IMR-90 (cell line): ENCODE measurements at regions not wholly inside any gene's neighbourhood (a gene's known extent, or its start where the extent isn't known, plus 50 kb on each side); places are given as distances from the start of the nearest gene placed in this dataset.

Source experiments
- CEBPB ChIP-seq: IDR thresholded peaks from 2 replicates; pipeline ENCODE4 v1.6.1; 2012; ENCODE audit warnings: low read depth, low read length, improper control_type of control experiment
- CHD1 ChIP-seq: IDR thresholded peaks from 2 replicates; pipeline ENCODE4 v1.6.1; 2012; ENCODE audit warnings: low read depth, low read length, improper control_type of control experiment
- FOS ChIP-seq: fragments of 150-350 bp; IDR thresholded peaks from 2 replicates; pipeline ENCODE4 v1.6.1; 2016; ENCODE audit warnings: low read depth, low read length
- MAFK ChIP-seq: IDR thresholded peaks from 2 replicates; pipeline ENCODE4 v1.6.1; 2012; ENCODE audit warnings: low read depth, low read length, improper control_type of control experiment
- MXI1 ChIP-seq: IDR thresholded peaks from 2 replicates; pipeline ENCODE4 v1.6.1; 2012; ENCODE audit warnings: low read depth, mild to moderate bottlenecking, low read length, moderate library complexity, borderline replicate concordance
- NFE2L2 ChIP-seq: fragments of 150-350 bp; IDR thresholded peaks from 2 replicates; pipeline ENCODE4 v1.6.1; 2016; ENCODE audit warnings: low read depth, mild to moderate bottlenecking, low read length
- POLR2A ChIP-seq: IDR thresholded peaks from 2 replicates; pipeline ENCODE4 v1.6.1; 2012; ENCODE audit warnings: mild to moderate bottlenecking, low read depth, low read length
- RAD21 ChIP-seq: IDR thresholded peaks from 2 replicates; pipeline ENCODE4 v1.6.1; 2012; ENCODE audit warnings: low read length, improper control_type of control experiment
- RCOR1 ChIP-seq: IDR thresholded peaks from 2 replicates; pipeline ENCODE4 v1.6.1; 2012; ENCODE audit warnings: mild to moderate bottlenecking, low read length, improper control_type of control experiment; ENCODE audit not compliant: insufficient replicate concordance
- TF ChIP-seq, protein P1 (sequence below): conservative IDR thresholded peaks from 2 replicates; pipeline ENCODE4 v1.5.1; 2012; ENCODE audit warnings: mild to moderate bottlenecking, low read depth, low read length, improper control_type of control experiment
- TF ChIP-seq, protein P2 (sequence below): fragments of 150-350 bp; IDR thresholded peaks from 2 replicates; pipeline ENCODE4 v1.6.1; 2017; ENCODE audit warnings: mild to moderate bottlenecking, antibody characterized with exemption, low read length, low read depth
- TF ChIP-seq, protein P3 (sequence below): fragments of 150-350 bp; IDR thresholded peaks from 2 replicates; pipeline ENCODE4 v1.6.1; 2016; ENCODE audit warnings: low read depth, mild to moderate bottlenecking, low read length, moderate library complexity, borderline replicate concordance

DNA sequence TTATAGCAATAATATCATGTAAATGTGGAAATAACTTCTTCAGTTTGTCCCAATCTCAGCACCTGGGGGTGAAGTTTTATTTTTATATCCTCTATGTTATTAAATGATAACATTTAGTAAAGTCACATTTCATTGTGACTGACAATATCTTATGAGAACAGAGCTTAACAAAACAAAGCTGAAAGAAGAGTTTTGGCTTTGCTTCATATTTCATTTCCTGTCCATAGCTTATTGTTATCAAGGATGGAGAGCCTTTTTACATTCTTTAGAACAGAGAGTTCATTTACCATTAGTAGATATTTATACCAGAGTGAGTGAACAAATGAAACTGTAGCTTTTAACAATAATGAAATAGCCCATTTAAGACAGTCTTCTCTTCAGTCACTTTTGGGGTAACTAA lies 231.9 kb upstream of the SGK1 start:
- TF ChIP-seq, protein P1, sequence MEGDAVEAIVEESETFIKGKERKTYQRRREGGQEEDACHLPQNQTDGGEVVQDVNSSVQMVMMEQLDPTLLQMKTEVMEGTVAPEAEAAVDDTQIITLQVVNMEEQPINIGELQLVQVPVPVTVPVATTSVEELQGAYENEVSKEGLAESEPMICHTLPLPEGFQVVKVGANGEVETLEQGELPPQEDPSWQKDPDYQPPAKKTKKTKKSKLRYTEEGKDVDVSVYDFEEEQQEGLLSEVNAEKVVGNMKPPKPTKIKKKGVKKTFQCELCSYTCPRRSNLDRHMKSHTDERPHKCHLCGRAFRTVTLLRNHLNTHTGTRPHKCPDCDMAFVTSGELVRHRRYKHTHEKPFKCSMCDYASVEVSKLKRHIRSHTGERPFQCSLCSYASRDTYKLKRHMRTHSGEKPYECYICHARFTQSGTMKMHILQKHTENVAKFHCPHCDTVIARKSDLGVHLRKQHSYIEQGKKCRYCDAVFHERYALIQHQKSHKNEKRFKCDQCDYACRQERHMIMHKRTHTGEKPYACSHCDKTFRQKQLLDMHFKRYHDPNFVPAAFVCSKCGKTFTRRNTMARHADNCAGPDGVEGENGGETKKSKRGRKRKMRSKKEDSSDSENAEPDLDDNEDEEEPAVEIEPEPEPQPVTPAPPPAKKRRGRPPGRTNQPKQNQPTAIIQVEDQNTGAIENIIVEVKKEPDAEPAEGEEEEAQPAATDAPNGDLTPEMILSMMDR: no peak
- no peak for TF ChIP-seq CHD1
- TF ChIP-seq RAD21: no peak
- TF ChIP-seq FOS: no peak
- TF ChIP-seq POLR2A: no peak
- TF ChIP-seq CEBPB: no peak
- no peak for TF ChIP-seq MXI1
- TF ChIP-seq, protein P2, sequence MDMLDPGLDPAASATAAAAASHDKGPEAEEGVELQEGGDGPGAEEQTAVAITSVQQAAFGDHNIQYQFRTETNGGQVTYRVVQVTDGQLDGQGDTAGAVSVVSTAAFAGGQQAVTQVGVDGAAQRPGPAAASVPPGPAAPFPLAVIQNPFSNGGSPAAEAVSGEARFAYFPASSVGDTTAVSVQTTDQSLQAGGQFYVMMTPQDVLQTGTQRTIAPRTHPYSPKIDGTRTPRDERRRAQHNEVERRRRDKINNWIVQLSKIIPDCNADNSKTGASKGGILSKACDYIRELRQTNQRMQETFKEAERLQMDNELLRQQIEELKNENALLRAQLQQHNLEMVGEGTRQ: no peak
- TF ChIP-seq MAFK: no peak
- no peak for TF ChIP-seq RCOR1
- TF ChIP-seq, protein P3, sequence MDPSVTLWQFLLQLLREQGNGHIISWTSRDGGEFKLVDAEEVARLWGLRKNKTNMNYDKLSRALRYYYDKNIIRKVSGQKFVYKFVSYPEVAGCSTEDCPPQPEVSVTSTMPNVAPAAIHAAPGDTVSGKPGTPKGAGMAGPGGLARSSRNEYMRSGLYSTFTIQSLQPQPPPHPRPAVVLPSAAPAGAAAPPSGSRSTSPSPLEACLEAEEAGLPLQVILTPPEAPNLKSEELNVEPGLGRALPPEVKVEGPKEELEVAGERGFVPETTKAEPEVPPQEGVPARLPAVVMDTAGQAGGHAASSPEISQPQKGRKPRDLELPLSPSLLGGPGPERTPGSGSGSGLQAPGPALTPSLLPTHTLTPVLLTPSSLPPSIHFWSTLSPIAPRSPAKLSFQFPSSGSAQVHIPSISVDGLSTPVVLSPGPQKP: no peak
- TF ChIP-seq NFE2L2: no peak
